HG03108 (cell line): ENCODE measurements at regions not wholly inside any gene's neighbourhood (a gene's known extent, or its start where the extent isn't known, plus 50 kb on each side); places are given as distances from the start of the nearest gene placed in this dataset.
"Not testable (repeated sequence)": the region's sequence is repeated elsewhere in the genome, so short reads cannot be mapped to it uniquely, and the experiment has no call there.

Experiments
- ATAC-seq: cut with Tn5 transposase; IDR thresholded peaks from one replicate; pipeline ENCODE4 v1.9.1; 2021; ENCODE audit warnings: moderate library complexity; ENCODE audit not compliant: unreplicated experiment

- no peak for ATAC-seq
Observed at GRCh38 chr3:137295336-137295735, 337.6 kb downstream of the IL20RB start.

- ATAC-seq, result no peak
Observed at GRCh38 chr3:137296116-137296515, 338.3 kb downstream of the IL20RB start.

- ATAC-seq, result no peak
Observed at GRCh38 chr3:137297770-137298169, 340.0 kb downstream of the IL20RB start.

GRCh38 chr3:137300703-137301102, 342.9 kb downstream of the IL20RB start:
- ATAC-seq, result no peak

- no peak for ATAC-seq
Observed at GRCh38 chr3:137304313-137305056, 346.7 kb downstream of the IL20RB start.

GRCh38 chr3:137324114-137324513, 366.3 kb downstream of the IL20RB start:
- ATAC-seq, result no peak

GRCh38 chr3:137325170-137325569, 367.4 kb downstream of the IL20RB start:
- no peak for ATAC-seq

- ATAC-seq, result no peak
Observed at GRCh38 chr3:137325934-137326333, 368.2 kb downstream of the IL20RB start.

- ATAC-seq, result no peak
Observed at GRCh38 chr3:137329594-137329993, 371.8 kb downstream of the IL20RB start.

- ATAC-seq, result no peak
Observed at GRCh38 chr3:137330246-137330645, 372.5 kb downstream of the IL20RB start.

GRCh38 chr3:137332297-137332696, 374.5 kb downstream of the IL20RB start:
- no peak for ATAC-seq

- no peak for ATAC-seq
Observed at GRCh38 chr3:137335478-137335877, 377.7 kb downstream of the IL20RB start.

GRCh38 chr3:137338400-137338799, 380.6 kb downstream of the IL20RB start:
- not testable (repeated sequence) for ATAC-seq

- no peak for ATAC-seq
Observed at GRCh38 chr3:137343283-137343682, 385.5 kb downstream of the IL20RB start.

- ATAC-seq, result no peak
Observed at GRCh38 chr3:137347132-137347531, 389.3 kb downstream of the IL20RB start.

- no peak for ATAC-seq
Observed at GRCh38 chr3:137347817-137348368, 390.1 kb downstream of the IL20RB start.

GRCh38 chr3:137348936-137349335, 391.2 kb downstream of the IL20RB start:
- ATAC-seq, result no peak

- ATAC-seq, result no peak
Observed at GRCh38 chr3:137349557-137350348, 392.0 kb downstream of the IL20RB start.

- ATAC-seq, result no peak
Observed at GRCh38 chr3:137360531-137361201, 402.9 kb downstream of the IL20RB start.

- ATAC-seq, result no peak
Observed at GRCh38 chr3:137382005-137382594, 382.0 kb upstream of the SOX14 start.

- ATAC-seq, result no peak
Observed at GRCh38 chr3:137385922-137386321, 378.2 kb upstream of the SOX14 start.
